HepG2 (cell line): ENCODE measurements at regions not wholly inside any gene's neighbourhood (a gene's known extent, or its start where the extent isn't known, plus 50 kb on each side); places are given as distances from the start of the nearest gene placed in this dataset.

ENCODE experiments used
- ARNTL ChIP-seq: sonication (generic); formaldehyde crosslinking; IDR thresholded peaks from 2 replicates; pipeline ENCODE4 v1.4.0; 2020; ENCODE audit warnings: mild to moderate bottlenecking, missing genetic modification reagents
- RERE ChIP-seq: IDR thresholded peaks from 2 replicates; pipeline ENCODE4 v1.6.1; 2016; ENCODE audit warnings: low read depth, missing genetic modification reagents, missing compliant biosample characterization
- ZNF567 ChIP-seq: sonication (generic); formaldehyde crosslinking; IDR thresholded peaks from 2 replicates; pipeline ENCODE4 v1.8.1; 2023; ENCODE audit warnings: mild to moderate bottlenecking, missing genetic modification reagents, borderline replicate concordance
- ZNF775 ChIP-seq: sonication (generic); formaldehyde crosslinking; IDR thresholded peaks from 2 replicates; pipeline ENCODE4 v1.4.0; 2020; ENCODE audit warnings: missing genetic modification reagents, mild to moderate bottlenecking, moderate library complexity, borderline replicate concordance
- TF ChIP-seq, protein P1 (sequence below): IDR thresholded peaks from 2 replicates; pipeline ENCODE4 v1.6.1; 2016; ENCODE audit warnings: missing biosample characterization, missing genetic modification reagents, low read depth
- TF ChIP-seq, protein P2 (sequence below): sonication (generic); formaldehyde crosslinking; IDR thresholded peaks from 2 replicates; pipeline ENCODE4 v1.5.0; 2020; ENCODE audit warnings: mild to moderate bottlenecking, missing genetic modification reagents, borderline replicate concordance

- TF ChIP-seq, protein P1, sequence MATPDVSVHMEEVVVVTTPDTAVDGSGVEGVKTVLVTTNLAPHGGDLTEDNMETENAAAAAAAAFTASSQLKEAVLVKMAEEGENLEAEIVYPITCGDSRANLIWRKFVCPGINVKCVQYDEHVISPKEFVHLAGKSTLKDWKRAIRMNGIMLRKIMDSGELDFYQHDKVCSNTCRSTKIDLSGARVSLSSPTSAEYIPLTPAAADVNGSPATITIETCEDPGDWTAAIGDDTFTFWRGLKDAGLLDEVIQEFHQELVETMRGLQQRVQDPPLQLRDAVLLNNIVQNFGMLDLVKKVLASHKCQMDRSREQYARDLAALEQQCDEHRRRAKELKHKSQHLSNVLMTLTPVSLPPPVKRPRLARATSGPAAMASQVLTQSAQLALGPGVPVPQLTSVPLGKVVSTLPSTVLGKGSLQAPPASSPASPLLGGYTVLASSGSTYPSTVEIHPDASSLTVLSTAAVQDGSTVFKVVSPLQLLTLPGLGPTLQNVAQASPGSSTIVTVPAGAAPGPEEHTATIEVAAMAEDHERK, result no peak
- no peak for TF ChIP-seq ARNTL (CRISPR knock-in tag)
- TF ChIP-seq, protein P2, sequence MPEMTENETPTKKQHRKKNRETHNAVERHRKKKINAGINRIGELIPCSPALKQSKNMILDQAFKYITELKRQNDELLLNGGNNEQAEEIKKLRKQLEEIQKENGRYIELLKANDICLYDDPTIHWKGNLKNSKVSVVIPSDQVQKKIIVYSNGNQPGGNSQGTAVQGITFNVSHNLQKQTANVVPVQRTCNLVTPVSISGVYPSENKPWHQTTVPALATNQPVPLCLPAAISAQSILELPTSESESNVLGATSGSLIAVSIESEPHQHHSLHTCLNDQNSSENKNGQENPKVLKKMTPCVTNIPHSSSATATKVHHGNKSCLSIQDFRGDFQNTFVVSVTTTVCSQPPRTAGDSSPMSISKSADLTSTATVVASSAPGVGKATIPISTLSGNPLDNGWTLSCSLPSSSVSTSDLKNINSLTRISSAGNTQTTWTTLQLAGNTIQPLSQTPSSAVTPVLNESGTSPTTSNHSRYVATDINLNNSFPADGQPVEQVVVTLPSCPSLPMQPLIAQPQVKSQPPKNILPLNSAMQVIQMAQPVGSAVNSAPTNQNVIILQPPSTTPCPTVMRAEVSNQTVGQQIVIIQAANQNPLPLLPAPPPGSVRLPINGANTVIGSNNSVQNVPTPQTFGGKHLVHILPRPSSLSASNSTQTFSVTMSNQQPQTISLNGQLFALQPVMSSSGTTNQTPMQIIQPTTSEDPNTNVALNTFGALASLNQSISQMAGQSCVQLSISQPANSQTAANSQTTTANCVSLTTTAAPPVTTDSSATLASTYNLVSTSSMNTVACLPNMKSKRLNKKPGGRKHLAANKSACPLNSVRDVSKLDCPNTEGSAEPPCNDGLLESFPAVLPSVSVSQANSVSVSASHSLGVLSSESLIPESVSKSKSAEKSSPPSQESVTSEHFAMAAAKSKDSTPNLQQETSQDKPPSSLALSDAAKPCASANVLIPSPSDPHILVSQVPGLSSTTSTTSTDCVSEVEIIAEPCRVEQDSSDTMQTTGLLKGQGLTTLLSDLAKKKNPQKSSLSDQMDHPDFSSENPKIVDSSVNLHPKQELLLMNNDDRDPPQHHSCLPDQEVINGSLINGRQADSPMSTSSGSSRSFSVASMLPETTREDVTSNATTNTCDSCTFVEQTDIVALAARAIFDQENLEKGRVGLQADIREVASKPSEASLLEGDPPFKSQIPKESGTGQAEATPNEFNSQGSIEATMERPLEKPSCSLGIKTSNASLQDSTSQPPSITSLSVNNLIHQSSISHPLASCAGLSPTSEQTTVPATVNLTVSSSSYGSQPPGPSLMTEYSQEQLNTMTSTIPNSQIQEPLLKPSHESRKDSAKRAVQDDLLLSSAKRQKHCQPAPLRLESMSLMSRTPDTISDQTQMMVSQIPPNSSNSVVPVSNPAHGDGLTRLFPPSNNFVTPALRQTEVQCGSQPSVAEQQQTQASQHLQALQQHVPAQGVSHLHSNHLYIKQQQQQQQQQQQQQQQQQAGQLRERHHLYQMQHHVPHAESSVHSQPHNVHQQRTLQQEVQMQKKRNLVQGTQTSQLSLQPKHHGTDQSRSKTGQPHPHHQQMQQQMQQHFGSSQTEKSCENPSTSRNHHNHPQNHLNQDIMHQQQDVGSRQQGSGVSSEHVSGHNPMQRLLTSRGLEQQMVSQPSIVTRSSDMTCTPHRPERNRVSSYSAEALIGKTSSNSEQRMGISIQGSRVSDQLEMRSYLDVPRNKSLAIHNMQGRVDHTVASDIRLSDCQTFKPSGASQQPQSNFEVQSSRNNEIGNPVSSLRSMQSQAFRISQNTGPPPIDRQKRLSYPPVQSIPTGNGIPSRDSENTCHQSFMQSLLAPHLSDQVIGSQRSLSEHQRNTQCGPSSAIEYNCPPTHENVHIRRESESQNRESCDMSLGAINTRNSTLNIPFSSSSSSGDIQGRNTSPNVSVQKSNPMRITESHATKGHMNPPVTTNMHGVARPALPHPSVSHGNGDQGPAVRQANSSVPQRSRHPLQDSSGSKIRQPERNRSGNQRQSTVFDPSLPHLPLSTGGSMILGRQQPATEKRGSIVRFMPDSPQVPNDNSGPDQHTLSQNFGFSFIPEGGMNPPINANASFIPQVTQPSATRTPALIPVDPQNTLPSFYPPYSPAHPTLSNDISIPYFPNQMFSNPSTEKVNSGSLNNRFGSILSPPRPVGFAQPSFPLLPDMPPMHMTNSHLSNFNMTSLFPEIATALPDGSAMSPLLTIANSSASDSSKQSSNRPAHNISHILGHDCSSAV, result no peak
- TF ChIP-seq ZNF567 (CRISPR knock-in tag), result no peak
- TF ChIP-seq RERE (CRISPR knock-in tag), result no peak
- TF ChIP-seq ZNF775 (CRISPR knock-in tag), result no peak
Observed at GRCh38 chr3:55146216-55146615, 218.4 kb upstream of the LRTM1 start (continued).
